GM23338 (cell line): ENCODE measurements at regions not wholly inside any gene's neighbourhood (a gene's known extent, or its start where the extent isn't known, plus 50 kb on each side); places are given as distances from the start of the nearest gene placed in this dataset.
"Not testable (repeated sequence)": the region's sequence is repeated elsewhere in the genome, so short reads cannot be mapped to it uniquely, and the experiment has no call there.

Source experiments
- ATAC-seq: fragments of 200-7000 bp; cut with Tn5 transposase; 3 replicates; pipeline ENCODE4 v1.9.1; 2020
- DNase-seq: peaks from one replicate; pipeline ENCODE4 v3.0.0-alpha.2; 2015; ENCODE audit warnings: low spot score
- H2AFZ ChIP-seq: fragments of 200-600 bp; sonication (generic); 2 replicates; pipeline ENCODE4 v1.8.0; 2016; ENCODE audit warnings: antibody characterized with exemption, mild to moderate bottlenecking, moderate library complexity
- H3F3A ChIP-seq: fragments of 200-600 bp; sonication (generic); replicated peaks from 2 replicates; pipeline ENCODE4 v1.8.0; 2017; ENCODE audit warnings: antibody characterized with exemption, mixed run types, low read depth
- H3K27ac ChIP-seq: fragments of 200-600 bp; sonication (generic); 2 replicates; pipeline ENCODE4 v1.6.1; 2016; ENCODE audit warnings: low read depth
- H3K27me3 ChIP-seq: fragments of 200-600 bp; sonication (generic); 2 replicates; pipeline ENCODE4 v1.8.0; 2016; ENCODE audit warnings: mild to moderate bottlenecking, mixed run types, moderate library complexity; ENCODE audit not compliant: insufficient read depth
- H3K36me3 ChIP-seq: fragments of 200-600 bp; sonication (generic); 2 replicates; pipeline ENCODE4 v1.8.0; 2016; ENCODE audit warnings: mild to moderate bottlenecking; ENCODE audit not compliant: insufficient read depth
- H3K4me1 ChIP-seq: fragments of 200-600 bp; sonication (generic); 2 replicates; pipeline ENCODE4 v1.8.0; 2016; ENCODE audit warnings: mild to moderate bottlenecking, moderate library complexity; ENCODE audit not compliant: insufficient read depth
- H3K4me2 ChIP-seq: fragments of 200-600 bp; sonication (generic); 2 replicates; pipeline ENCODE4 v1.7.1; 2017; ENCODE audit warnings: mixed run types
- H3K4me3 ChIP-seq: fragments of 200-600 bp; sonication (generic); 2 replicates; pipeline ENCODE4 v1.6.1; 2016; ENCODE audit warnings: mixed run types
- H3K79me2 ChIP-seq: fragments of 200-600 bp; sonication (generic); replicated peaks from 2 replicates; pipeline ENCODE4 v1.8.0; 2017; ENCODE audit warnings: mild to moderate bottlenecking; ENCODE audit not compliant: insufficient read depth
- H3K9me2 ChIP-seq: fragments of 200-600 bp; sonication (generic); 2 replicates; pipeline ENCODE4 v1.8.0; 2017; ENCODE audit not compliant: insufficient read depth
- H4K20me1 ChIP-seq: fragments of 200-600 bp; sonication (generic); replicated peaks from 2 replicates; pipeline ENCODE4 v1.8.0; 2017; ENCODE audit warnings: mild to moderate bottlenecking; ENCODE audit not compliant: insufficient read depth
- H3K27ac Mint-ChIP-seq: 2 replicates; pipeline ENCODE4 v1.8.0; 2020; ENCODE audit warnings: inconsistent platforms, mild to moderate bottlenecking, moderate library complexity, mixed read lengths
- H3K27me3 Mint-ChIP-seq: 3 replicates; pipeline ENCODE4 v1.8.0; 2022; ENCODE audit warnings: low read depth, mild to moderate bottlenecking, moderate library complexity, mixed read lengths, inconsistent platforms; ENCODE audit not compliant: insufficient read depth, poor library complexity
- H3K36me3 Mint-ChIP-seq: 3 replicates; pipeline ENCODE4 v1.8.0; 2021; ENCODE audit warnings: low read depth, mild to moderate bottlenecking, inconsistent platforms, moderate library complexity, mixed read lengths
- H3K4me1 Mint-ChIP-seq: 3 replicates; pipeline ENCODE4 v1.8.0; 2020; ENCODE audit warnings: mild to moderate bottlenecking, inconsistent platforms, mixed read lengths
- H3K4me3 Mint-ChIP-seq: 3 replicates; pipeline ENCODE4 v1.8.0; 2021; ENCODE audit warnings: moderate library complexity, mild to moderate bottlenecking, inconsistent platforms, mixed read lengths
- H3K9me3 Mint-ChIP-seq: 3 replicates; pipeline ENCODE4 v1.8.0; 2020; ENCODE audit warnings: moderate library complexity, mild to moderate bottlenecking, inconsistent platforms, mixed read lengths
- EZH2 ChIP-seq: fragments of 200-600 bp; sonication (generic); IDR thresholded peaks from one replicate; pipeline ENCODE4 v1.8.0; 2017; ENCODE audit warnings: antibody characterized with exemption, mild to moderate bottlenecking, low read depth; ENCODE audit not compliant: unreplicated experiment
- EZH2phosphoT487 ChIP-seq: fragments of 200-600 bp; sonication (generic); IDR thresholded peaks from one replicate; pipeline ENCODE4 v1.8.1; 2018; ENCODE audit warnings: antibody characterized with exemption; ENCODE audit not compliant: unreplicated experiment
- JUNB ChIP-seq: IDR thresholded peaks from one replicate; pipeline ENCODE4 v1.6.1; 2016; ENCODE audit warnings: antibody characterized with exemption; ENCODE audit not compliant: unreplicated experiment
- NANOG ChIP-seq: IDR thresholded peaks from 2 replicates; pipeline ENCODE4 v1.6.1; 2016; ENCODE audit warnings: antibody characterized with exemption, borderline replicate concordance
- STAT1 ChIP-seq: IDR thresholded peaks from one replicate; pipeline ENCODE4 v1.6.1; 2016; ENCODE audit warnings: antibody characterized with exemption; ENCODE audit not compliant: unreplicated experiment
- ZNF331 ChIP-seq: fragments of 250-450 bp; sonication (Bioruptor Pico); IDR thresholded peaks from 2 replicates; pipeline ENCODE4 v1.5.0; 2020; ENCODE audit warnings: low read depth, mild to moderate bottlenecking, moderate library complexity
- TF ChIP-seq, protein P1 (sequence below): fragments of 250-450 bp; sonication (Bioruptor Pico); IDR thresholded peaks from 2 replicates; pipeline ENCODE4 v1.5.0; 2020; ENCODE audit warnings: mild to moderate bottlenecking, moderate library complexity
- TF ChIP-seq, protein P2 (sequence below): IDR thresholded peaks from one replicate; pipeline ENCODE4 v1.6.1; 2018; ENCODE audit warnings: antibody characterized with exemption; ENCODE audit not compliant: unreplicated experiment
- TF ChIP-seq, protein P3 (sequence below): IDR thresholded peaks from 2 replicates; pipeline ENCODE4 v1.6.1; 2016; ENCODE audit warnings: antibody characterized with exemption

DNA sequence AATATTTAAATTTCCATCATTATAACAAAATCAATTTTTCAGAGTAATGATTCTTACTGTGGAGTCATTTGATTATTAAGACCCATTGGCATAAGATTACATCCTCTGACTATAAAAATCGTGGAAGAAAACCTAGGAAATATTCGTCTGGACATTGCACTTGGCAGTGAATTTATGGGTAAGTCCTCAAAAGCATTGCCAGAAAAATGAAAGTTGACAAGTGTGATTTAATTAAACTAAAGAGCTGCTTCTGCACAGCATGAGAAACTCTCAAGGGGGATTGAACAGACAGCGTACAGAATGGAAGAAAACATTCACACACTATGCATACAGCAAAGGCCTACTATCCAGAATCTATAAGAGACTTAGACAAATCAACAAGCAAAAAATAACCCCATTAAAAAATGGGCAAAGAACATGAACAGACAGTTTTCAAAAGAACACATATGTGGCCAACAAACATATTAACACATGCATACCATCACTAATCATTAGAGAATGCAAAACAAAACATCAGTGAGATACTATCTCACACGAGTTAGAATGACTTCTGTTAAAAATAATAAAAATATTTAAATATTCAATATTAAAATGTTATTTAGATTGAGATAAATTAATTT is 111.4 kb downstream of the CCDC74A start:
- not testable (repeated sequence) for H3K27ac Mint-ChIP-seq, H3K79me2 ChIP-seq, H3K4me1 Mint-ChIP-seq, H3K4me1 ChIP-seq, H2AFZ ChIP-seq, H3K27me3 Mint-ChIP-seq, H3K4me3 ChIP-seq, H3F3A ChIP-seq, H4K20me1 ChIP-seq, H3K4me2 ChIP-seq, H3K36me3 ChIP-seq, H3K9me2 ChIP-seq, H3K27ac ChIP-seq, H3K9me3 Mint-ChIP-seq, H3K4me3 Mint-ChIP-seq, DNase-seq, ATAC-seq, H3K36me3 Mint-ChIP-seq, H3K27me3 ChIP-seq

DNA sequence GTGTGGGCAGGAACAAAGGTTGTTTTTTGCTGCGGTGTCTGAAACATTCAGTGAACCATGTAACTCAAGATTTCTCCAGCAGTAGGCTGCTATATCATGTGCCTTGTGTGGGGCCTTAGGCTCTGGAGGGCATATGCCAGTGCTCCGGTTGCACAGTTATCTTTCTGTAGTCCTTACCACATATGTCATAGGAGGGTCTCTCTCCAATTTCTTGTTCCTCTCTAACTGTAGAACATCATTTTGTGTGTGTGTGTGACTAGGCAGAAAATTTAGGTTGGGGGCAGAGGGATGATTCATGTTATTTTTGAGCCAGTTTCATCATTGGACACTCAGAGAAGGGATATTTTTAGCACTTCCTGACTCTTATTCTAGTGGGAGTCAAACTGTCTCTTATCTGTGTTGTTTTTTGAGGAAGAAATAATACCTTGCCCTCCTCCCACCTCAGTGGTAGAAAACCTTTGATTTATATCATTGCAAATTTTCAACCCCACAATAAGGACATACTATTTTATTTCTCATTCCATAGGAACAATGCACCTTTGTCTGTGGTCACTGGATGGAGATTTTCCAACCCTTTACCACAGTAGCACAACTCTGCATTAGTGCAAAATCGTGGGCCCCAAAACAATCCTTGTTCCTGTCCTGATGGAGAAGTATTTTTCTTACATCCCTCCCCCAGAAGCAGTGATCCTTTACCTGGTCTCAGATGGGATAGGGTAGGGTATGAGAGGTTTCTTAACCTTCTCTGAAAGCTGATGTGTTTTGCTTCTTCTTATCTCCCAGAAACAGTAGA is 113.9 kb downstream of the CCDC74A start:
- Mint-ChIP-seq H3K36me3 (no peaks in the 10 kb centered on the region), H3K4me1 (no peaks in the 10 kb centered on the region), H3K4me3 (no peak overlapping the region), H3K27me3 (peaks cover 12% of the 10 kb centered on the region), H3K9me3 (no peaks in the 10 kb centered on the region; the same call in 2 of the 3 replicates), H3K27ac (no peak overlapping the region)
- Histone ChIP-seq H3F3A (no peaks in the 10 kb centered on the region), H3K36me3 (no peaks in the 10 kb centered on the region), H3K4me2 (no peak overlapping the region), H3K27ac (no peak overlapping the region), H3K27me3 (no peaks in the 10 kb centered on the region), H2AFZ (no peak overlapping the region), H3K9me2 (no peaks in the 10 kb centered on the region), H3K79me2 (no peaks in the 10 kb centered on the region), H4K20me1 (no peaks in the 10 kb centered on the region), H3K4me1 (no peaks in the 10 kb centered on the region), H3K4me3 (no peak overlapping the region)
- ATAC-seq = no peak
- DNase-seq = no peak
- TF ChIP-seq, protein P1, sequence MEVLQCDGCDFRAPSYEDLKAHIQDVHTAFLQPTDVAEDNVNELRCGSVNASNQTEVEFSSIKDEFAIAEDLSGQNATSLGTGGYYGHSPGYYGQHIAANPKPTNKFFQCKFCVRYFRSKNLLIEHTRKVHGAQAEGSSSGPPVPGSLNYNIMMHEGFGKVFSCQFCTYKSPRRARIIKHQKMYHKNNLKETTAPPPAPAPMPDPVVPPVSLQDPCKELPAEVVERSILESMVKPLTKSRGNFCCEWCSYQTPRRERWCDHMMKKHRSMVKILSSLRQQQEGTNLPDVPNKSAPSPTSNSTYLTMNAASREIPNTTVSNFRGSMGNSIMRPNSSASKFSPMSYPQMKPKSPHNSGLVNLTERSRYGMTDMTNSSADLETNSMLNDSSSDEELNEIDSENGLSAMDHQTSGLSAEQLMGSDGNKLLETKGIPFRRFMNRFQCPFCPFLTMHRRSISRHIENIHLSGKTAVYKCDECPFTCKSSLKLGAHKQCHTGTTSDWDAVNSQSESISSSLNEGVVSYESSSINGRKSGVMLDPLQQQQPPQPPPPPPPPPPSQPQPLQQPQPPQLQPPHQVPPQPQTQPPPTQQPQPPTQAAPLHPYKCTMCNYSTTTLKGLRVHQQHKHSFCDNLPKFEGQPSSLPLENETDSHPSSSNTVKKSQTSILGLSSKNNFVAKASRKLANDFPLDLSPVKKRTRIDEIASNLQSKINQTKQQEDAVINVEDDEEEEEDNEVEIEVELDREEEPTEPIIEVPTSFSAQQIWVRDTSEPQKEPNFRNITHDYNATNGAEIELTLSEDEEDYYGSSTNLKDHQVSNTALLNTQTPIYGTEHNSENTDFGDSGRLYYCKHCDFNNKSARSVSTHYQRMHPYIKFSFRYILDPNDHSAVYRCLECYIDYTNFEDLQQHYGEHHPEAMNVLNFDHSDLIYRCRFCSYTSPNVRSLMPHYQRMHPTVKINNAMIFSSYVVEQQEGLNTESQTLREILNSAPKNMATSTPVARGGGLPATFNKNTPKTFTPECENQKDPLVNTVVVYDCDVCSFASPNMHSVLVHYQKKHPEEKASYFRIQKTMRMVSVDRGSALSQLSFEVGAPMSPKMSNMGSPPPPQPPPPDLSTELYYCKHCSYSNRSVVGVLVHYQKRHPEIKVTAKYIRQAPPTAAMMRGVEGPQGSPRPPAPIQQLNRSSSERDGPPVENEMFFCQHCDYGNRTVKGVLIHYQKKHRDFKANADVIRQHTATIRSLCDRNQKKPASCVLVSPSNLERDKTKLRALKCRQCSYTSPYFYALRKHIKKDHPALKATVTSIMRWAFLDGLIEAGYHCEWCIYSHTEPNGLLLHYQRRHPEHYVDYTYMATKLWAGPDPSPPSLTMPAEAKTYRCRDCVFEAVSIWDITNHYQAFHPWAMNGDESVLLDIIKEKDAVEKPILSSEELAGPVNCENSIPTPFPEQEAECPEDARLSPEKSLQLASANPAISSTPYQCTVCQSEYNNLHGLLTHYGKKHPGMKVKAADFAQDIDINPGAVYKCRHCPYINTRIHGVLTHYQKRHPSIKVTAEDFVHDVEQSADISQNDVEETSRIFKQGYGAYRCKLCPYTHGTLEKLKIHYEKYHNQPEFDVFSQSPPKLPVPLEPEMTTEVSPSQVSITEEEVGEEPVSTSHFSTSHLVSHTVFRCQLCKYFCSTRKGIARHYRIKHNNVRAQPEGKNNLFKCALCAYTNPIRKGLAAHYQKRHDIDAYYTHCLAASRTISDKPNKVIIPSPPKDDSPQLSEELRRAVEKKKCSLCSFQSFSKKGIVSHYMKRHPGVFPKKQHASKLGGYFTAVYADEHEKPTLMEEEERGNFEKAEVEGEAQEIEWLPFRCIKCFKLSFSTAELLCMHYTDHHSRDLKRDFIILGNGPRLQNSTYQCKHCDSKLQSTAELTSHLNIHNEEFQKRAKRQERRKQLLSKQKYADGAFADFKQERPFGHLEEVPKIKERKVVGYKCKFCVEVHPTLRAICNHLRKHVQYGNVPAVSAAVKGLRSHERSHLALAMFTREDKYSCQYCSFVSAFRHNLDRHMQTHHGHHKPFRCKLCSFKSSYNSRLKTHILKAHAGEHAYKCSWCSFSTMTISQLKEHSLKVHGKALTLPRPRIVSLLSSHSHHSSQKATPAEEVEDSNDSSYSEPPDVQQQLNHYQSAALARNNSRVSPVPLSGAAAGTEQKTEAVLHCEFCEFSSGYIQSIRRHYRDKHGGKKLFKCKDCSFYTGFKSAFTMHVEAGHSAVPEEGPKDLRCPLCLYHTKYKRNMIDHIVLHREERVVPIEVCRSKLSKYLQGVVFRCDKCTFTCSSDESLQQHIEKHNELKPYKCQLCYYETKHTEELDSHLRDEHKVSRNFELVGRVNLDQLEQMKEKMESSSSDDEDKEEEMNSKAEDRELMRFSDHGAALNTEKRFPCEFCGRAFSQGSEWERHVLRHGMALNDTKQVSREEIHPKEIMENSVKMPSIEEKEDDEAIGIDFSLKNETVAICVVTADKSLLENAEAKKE (CRISPR knock-in tag) = no peak
- TF ChIP-seq JUNB (no peak), ZNF331 (CRISPR knock-in tag) (no peak), STAT1 (no peak), NANOG (no peak), EZH2phosphoT487 (no peak), EZH2 (no peak)
- TF ChIP-seq, protein P2, sequence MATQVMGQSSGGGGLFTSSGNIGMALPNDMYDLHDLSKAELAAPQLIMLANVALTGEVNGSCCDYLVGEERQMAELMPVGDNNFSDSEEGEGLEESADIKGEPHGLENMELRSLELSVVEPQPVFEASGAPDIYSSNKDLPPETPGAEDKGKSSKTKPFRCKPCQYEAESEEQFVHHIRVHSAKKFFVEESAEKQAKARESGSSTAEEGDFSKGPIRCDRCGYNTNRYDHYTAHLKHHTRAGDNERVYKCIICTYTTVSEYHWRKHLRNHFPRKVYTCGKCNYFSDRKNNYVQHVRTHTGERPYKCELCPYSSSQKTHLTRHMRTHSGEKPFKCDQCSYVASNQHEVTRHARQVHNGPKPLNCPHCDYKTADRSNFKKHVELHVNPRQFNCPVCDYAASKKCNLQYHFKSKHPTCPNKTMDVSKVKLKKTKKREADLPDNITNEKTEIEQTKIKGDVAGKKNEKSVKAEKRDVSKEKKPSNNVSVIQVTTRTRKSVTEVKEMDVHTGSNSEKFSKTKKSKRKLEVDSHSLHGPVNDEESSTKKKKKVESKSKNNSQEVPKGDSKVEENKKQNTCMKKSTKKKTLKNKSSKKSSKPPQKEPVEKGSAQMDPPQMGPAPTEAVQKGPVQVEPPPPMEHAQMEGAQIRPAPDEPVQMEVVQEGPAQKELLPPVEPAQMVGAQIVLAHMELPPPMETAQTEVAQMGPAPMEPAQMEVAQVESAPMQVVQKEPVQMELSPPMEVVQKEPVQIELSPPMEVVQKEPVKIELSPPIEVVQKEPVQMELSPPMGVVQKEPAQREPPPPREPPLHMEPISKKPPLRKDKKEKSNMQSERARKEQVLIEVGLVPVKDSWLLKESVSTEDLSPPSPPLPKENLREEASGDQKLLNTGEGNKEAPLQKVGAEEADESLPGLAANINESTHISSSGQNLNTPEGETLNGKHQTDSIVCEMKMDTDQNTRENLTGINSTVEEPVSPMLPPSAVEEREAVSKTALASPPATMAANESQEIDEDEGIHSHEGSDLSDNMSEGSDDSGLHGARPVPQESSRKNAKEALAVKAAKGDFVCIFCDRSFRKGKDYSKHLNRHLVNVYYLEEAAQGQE = no peak
- TF ChIP-seq, protein P3, sequence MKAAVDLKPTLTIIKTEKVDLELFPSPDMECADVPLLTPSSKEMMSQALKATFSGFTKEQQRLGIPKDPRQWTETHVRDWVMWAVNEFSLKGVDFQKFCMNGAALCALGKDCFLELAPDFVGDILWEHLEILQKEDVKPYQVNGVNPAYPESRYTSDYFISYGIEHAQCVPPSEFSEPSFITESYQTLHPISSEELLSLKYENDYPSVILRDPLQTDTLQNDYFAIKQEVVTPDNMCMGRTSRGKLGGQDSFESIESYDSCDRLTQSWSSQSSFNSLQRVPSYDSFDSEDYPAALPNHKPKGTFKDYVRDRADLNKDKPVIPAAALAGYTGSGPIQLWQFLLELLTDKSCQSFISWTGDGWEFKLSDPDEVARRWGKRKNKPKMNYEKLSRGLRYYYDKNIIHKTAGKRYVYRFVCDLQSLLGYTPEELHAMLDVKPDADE = no peak
